ENCODE measurements at regions not wholly inside any gene's neighbourhood (a gene's known extent, or its start where the extent isn't known, plus 50 kb on each side); places are given as distances from the start of the nearest gene placed in this dataset.
"Not testable (repeated sequence)": the region's sequence is repeated elsewhere in the genome, so short reads cannot be mapped to it uniquely, and the experiment has no call there.

DNA sequence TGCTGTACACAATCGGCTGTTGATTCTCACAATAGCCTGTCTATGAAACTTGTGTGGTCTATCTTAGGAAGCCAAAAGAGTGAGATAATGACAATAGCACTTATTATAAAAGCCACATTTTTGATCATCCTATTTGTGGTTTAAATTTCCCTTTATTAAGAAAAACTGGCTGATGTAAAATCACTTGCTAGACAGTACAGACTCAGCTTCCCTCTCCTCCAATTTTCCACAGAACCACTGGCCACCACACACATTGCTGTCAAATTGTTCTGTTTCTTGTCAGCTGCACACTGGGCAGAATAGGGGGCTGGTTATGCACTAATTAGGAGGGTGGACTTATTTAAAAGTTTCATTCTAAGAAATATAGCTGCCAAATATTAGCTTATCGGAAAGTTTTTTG lies 425.9 kb downstream of the EPHA3 start:
- no peak for DNase-seq

DNA sequence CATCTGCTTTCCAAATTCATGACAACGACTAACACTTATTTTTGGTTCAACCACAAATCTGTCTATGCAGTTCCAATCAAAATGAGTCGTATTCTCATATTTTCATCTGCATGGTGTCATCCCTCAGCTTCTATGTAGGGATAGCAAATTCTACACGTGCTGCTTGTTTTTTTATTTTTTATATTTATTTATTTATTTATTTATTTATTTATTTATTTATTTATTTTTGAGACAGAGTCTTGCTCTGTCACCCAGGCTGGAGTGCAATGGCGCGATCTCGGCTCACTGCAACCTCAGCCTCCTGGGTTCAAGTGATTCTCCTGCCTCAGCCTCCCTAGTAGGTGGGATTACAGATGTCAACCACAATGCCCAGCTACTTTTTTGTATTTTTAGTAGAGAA lies 447.2 kb downstream of the EPHA3 start:
- not testable (repeated sequence) for DNase-seq

GRCh38 chr3:89558711-89559110 lies 451.3 kb downstream of the EPHA3 start:
- no peak for DNase-seq

DNA sequence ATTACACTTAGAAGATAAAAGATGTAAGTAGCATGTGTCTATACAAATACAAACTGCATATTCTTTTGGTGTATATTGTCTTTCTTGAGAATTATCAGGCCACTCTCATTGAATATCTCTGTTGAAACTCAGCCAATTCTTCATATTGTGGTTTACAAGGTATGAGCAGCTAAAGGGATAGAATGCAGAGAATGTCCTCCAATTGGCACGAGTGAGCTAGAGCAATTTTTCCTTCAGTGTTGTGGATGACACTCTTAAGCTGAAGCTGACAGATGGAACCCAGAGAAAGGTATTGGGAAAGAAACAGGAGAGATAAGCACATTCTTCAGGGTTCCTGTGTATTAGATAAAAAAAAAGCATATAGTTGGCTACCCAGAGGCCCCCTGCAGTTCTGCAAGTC lies 453.1 kb downstream of the EPHA3 start:
- DNase-seq = no peak

DNA sequence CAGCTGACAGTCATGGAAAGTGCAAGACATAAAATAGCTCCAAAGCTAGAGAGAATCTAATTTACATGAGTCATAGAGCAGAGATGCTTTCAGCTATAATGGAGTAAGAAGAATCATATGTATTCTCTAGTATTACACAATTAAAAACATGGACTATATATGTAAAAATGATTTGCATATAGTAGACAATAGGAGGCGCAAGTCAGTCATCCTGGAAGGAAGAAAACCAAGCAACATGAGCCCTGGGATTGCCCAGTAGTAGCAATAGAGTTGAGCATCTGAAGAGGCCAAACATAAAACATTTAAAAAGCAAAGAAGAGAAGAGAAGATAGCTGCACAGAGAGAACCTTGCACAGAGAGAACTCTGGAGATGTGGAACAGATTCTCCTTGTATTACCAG lies 455.0 kb downstream of the EPHA3 start:
- no peak for DNase-seq

GRCh38 chr3:89565098-89565497 lies 457.7 kb downstream of the EPHA3 start:
- no peak for DNase-seq

- no peak for DNase-seq
Observed at GRCh38 chr3:89570465-89570864, 463.0 kb downstream of the EPHA3 start.

DNA sequence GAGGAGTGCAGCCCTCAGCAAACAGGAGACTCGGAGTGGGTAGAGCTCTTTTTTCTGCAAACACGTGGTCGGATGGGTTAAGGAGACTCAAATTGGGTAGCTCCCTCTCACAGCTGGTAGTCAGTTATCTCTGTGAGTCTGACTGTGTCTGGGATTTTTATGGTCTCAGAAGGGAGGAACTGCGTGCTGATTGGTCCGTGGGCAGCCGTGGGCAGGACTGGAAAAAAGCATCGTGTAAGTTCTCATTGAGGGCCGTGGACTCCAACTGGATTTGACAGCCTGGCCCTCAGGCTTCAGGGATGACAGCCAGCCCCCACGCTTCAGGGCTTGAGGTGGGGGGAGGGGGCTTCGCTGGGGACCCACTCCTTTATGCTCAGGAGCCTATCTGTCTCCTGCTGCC lies 463.9 kb downstream of the EPHA3 start:
- DNase-seq = no peak

GRCh38 chr3:89571707-89572106 lies 464.3 kb downstream of the EPHA3 start:
- DNase-seq = no peak

- no peak for DNase-seq
Observed at GRCh38 chr3:89572261-89572660, 464.8 kb downstream of the EPHA3 start.

DNA sequence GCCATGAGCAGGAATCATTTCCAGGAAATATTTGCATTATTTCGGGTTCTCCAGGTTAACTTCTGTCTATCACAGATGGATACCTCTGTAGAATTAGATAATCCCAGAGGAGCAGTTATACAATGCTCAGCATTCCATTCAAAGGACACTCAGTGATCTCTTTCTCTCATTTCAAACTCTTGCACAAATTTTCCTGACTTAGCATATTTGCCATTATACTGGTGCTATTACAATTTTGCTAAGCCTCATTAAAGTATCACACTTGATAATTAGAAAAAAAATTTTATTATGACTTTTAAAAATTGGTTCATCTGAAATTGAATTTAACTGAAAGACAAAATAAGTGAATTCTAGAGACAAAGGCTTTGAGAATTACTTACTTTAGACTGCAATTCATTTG lies 469.0 kb downstream of the EPHA3 start:
- DNase-seq = no peak

DNA sequence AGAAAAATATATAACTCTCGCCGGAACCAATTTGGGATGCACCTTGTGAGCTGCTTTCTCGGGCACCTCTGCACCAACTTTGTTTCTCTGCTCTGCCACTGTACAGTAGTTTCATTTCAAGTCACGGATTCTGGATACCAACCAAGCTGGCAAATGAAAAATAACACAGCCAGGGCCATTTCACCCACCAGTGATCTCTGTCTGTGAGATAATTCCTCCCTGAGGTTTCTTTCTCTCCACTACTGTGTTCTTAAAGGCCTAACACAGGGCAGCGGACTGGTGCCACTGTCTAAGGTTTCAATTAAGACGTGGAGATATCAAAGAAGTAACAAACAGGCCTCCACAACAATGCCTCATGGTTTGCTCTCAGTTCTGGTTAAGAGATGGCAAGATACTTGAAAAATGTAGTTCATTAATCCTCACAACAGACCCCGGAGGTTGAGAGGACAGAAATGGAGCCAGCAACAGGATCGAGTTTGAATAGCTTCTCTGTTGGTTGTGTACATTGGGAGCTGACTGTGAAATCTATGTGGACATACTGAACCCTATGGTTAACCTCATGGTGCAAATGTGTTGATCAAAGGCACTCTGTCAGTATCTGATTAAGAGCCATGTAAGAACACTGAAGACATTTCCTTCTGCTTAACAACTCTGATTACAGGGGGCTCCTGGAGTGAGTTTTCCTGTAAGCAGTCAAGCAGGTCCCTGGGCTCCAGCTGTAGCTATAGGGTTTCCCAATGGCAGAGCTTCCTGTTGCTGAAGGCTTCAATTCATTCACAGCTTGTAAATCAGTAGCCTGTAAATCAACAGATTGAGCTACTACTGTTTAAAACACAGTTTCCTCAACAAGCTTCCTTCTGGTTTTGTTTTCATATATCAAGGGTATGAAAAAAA lies 470.5 kb downstream of the EPHA3 start:
- DNase-seq = no peak

DNA sequence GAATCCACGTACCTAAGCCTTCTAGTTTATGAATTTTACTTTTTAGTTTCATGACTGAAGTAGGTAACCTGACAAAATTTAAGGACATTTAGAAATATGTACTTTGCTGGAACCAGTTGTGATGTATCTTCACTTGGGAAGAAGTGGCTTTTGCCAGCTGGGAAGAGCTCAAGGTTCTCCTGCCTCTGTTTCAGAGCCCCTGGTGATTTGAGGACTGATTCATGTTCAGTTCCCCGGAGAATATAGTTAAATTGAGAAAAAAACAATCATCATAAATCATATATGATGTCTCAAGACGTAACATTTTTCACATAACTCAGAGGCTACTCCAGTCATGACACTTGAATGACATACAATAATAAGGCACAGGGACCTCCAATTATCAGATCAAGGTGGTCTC lies 473.4 kb downstream of the EPHA3 start:
- no peak for DNase-seq

GRCh38 chr3:89584398-89584797 lies 477.0 kb downstream of the EPHA3 start:
- DNase-seq = no peak

DNA sequence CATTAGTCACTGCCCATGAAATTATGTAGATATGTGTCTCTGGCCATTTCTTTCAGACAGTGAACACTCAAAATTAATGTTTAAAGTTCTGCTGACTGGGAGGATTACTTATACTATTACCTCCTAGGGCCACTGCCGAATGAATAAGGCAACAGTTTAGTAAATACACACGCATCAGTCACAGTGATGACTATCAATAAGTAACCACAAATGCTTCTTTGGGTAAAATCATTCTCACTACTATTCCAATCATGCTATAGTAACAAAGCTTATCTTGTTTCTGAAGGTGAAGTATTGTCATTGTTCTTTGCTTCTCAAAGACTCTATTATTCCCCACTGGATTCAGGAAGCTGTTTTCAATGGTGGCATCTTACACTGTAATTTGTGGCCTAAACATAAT lies 478.8 kb downstream of the EPHA3 start:
- no peak for DNase-seq

GRCh38 chr3:89586676-89587075 lies 479.3 kb downstream of the EPHA3 start:
- DNase-seq = no peak

GRCh38 chr3:89606151-89606550 lies 498.7 kb downstream of the EPHA3 start:
- no peak for DNase-seq

GRCh38 chr3:89612027-89612426 lies 504.6 kb downstream of the EPHA3 start:
- DNase-seq = no peak

GRCh38 chr3:89613241-89613640 lies 505.8 kb downstream of the EPHA3 start:
- no peak for DNase-seq

- no peak for DNase-seq
Observed at GRCh38 chr3:89617706-89618105, 510.3 kb downstream of the EPHA3 start.

DNA sequence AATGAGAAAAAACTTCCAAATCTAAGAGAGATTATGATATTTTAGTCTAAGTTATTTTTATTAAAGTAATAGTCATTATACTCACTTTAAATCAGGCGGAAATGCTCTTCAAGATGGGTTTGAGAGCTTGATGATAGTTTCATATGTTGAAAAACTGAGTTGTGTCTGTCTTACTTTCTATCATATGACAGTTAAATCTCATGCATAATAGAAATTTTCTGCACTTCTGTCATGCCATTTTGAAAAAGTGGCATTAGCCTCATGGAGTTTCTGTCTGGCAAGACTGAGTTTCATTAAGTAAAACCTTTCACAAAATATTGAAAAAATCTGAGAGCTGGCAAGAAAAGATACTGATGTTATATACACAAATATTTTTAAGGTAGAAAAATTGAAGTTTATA lies 511.8 kb downstream of the EPHA3 start:
- DNase-seq = no peak

DNA sequence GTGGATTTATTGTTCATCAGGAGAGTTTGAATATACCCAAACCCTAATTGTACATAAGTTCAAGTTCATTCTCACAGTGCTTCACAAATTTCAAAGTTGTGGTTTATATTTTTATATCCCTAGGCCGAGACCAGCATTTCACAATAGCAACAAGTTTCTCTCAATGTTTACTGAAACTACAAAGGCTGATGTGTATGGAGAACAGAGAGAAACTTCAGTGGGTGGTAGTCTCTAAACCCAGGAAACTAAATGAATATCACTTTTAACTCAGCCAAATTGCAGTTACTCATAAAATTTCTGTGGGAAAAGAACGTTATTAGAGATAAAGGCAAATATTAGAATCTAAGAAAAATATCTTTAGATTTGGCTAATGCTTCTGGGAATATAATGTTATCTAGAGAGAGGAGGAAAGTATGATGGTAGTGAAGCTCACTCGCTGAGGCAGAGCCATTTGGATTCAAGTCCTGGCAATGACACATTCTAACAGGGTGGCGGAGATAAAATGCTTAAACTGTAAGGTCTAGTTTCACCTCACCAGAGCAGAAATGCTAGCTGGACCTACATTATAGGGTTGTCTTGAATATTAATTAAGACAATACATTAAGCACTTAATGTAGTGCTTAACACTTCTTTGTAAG lies 514.8 kb downstream of the EPHA3 start:
- DNase-seq = no peak

DNA sequence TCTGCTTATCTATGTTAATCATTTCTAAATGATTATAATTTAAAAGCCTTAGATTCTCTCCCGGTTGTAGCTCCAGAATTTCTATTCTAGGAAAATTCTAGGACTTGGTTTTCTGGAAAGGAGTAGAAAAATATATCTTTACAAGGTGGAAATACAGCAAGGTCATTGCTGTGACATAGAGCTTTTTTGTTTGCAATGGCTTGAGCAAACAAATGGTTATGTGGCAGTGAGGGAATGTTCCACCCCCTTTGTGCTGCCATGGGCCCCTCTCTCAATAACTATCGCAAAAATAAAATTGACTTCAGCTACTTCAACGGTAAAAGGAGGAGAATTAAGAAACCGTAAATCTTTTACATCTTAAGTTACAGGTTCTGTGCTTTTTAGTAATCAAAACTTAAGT lies 517.1 kb downstream of the EPHA3 start:
- DNase-seq = no peak

DNA sequence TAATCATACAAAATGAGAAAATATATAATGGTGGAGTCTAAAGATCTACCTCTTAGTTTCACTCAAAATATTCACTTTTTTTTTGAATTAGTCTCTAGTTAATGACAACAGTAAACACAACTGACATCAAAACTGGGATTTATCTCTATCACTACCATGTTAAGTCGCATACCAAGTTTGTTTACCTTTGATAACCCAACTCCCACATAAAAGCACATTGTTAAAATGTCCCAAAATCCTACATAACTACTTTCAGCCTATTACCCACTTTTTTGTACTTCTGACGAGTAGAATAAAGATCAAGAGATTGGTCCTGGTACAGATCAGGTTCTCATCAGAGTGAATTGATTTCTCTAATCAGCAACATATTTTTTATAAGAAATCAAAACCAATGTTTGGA lies 518.5 kb downstream of the EPHA3 start:
- DNase-seq = no peak

Measured in NCI-H1048 (cell line).